ENCODE measurements at regions not wholly inside any gene's neighbourhood (a gene's known extent, or its start where the extent isn't known, plus 50 kb on each side); places are given as distances from the start of the nearest gene placed in this dataset.

- Histone ChIP-seq H3K36me3 (replicated peaks; ENCODE audit: low read depth, low read length) (no peaks in the 10 kb centered on the region), H3K9ac (ENCODE audit: low read length) (no peak overlapping the region), H3K27ac (ENCODE audit: low read length) (no peak overlapping the region), H2AFZ (ENCODE audit: low read depth, low read length) (no peak overlapping the region), H3K4me2 (ENCODE audit: low read length) (no peak overlapping the region), H3K79me2 (ENCODE audit: low read length) (no peaks in the 10 kb centered on the region), H3K27me3 (ENCODE audit: low read depth, low read length) (no peaks in the 10 kb centered on the region), H4K20me1 (ENCODE audit: insufficient read depth, low read length) (no peaks in the 10 kb centered on the region), H3K4me1 (ENCODE audit: low read length) (no peaks in the 10 kb centered on the region), H3K9me3 (ENCODE audit: insufficient read depth, low read length) (no peaks in the 10 kb centered on the region), H3K4me3 (ENCODE audit: low read length) (no peak overlapping the region)
- TF ChIP-seq, protein P1, sequence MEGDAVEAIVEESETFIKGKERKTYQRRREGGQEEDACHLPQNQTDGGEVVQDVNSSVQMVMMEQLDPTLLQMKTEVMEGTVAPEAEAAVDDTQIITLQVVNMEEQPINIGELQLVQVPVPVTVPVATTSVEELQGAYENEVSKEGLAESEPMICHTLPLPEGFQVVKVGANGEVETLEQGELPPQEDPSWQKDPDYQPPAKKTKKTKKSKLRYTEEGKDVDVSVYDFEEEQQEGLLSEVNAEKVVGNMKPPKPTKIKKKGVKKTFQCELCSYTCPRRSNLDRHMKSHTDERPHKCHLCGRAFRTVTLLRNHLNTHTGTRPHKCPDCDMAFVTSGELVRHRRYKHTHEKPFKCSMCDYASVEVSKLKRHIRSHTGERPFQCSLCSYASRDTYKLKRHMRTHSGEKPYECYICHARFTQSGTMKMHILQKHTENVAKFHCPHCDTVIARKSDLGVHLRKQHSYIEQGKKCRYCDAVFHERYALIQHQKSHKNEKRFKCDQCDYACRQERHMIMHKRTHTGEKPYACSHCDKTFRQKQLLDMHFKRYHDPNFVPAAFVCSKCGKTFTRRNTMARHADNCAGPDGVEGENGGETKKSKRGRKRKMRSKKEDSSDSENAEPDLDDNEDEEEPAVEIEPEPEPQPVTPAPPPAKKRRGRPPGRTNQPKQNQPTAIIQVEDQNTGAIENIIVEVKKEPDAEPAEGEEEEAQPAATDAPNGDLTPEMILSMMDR (IDR thresholded peaks at IDR 0.05; ENCODE audit: low read depth, low read length): no peak
- no peak for TF ChIP-seq EZH2phosphoT487 (IDR thresholded peaks at IDR 0.05; ENCODE audit: low read depth)
Observed at GRCh38 chr5:110838961-110839360, 100.2 kb downstream of the SLC25A46 start.

DNA sequence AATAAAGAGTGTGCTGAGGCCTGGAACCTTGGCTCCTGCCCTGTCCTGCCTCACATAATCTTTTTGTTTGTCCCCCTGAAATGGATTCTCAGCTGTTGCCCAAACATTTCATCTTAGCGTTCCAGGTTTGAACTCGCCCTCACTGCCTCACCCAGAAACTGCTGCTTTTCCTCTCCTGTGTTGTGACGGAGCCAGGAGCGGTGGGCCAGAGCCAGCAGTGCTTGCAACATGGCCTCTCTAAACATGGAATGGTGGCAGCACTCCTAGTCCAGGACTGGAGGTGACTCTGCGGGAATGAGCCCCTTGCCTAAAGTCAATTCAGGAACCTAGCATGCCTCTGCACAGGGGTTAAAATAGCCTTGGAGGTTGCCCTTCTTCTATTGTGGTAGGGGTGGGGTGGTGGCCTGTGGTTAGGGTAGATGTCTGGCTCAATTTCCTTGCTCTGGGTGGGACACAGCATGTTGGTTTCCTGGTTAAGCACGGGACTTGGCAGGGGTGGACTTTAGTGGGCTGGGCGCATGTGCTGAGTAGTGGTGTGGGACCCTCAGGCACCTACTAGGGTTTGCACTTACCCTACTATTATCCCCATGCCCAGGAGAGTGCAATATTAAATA, 101.6 kb downstream of the SLC25A46 start:
- no peak overlapping the region for H3K27ac ChIP-seq (ENCODE audit: low read length)
- H3K4me1 ChIP-seq (ENCODE audit: low read length): no peaks in the 10 kb centered on the region
- H3K36me3 ChIP-seq (replicated peaks; ENCODE audit: low read depth, low read length): no peaks in the 10 kb centered on the region
- no peak overlapping the region for H3K4me2 ChIP-seq (ENCODE audit: low read length)
- no peaks in the 10 kb centered on the region for H3K79me2 ChIP-seq (ENCODE audit: low read length)
- no peaks in the 10 kb centered on the region for H4K20me1 ChIP-seq (ENCODE audit: insufficient read depth, low read length)
- H3K9ac ChIP-seq (ENCODE audit: low read length): no peak overlapping the region
- H3K4me3 ChIP-seq (ENCODE audit: low read length): no peak overlapping the region
- no peak overlapping the region for H2AFZ ChIP-seq (ENCODE audit: low read depth, low read length)
- no peaks in the 10 kb centered on the region for H3K27me3 ChIP-seq (ENCODE audit: low read depth, low read length)
- TF ChIP-seq, protein P1 (IDR thresholded peaks at IDR 0.05; ENCODE audit: low read depth, low read length): no peak
- no peak for TF ChIP-seq EZH2phosphoT487 (IDR thresholded peaks at IDR 0.05; ENCODE audit: low read depth)
- H3K9me3 ChIP-seq (ENCODE audit: insufficient read depth, low read length): no peaks in the 10 kb centered on the region

DNA sequence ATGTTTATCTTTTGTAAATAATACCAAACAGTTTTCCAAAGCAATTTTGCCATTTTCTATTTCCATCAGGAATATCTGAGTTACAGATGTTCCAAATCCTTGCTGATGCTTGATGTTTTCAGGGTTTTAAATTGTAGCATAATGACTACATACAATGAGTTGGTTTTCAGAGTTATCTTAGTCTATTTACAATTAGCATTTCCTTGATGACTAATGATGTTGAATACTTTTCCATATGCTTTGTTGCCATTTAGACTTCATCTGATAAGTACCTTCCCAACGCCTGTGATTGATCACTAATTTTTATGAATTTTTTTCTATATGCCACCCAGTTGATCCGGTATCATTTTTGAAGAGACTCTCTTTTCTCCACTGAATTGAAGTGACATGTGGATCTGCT, 102.3 kb downstream of the SLC25A46 start:
- no peaks in the 10 kb centered on the region for H3K4me1 ChIP-seq (ENCODE audit: low read length)
- H3K4me3 ChIP-seq (ENCODE audit: low read length): no peak overlapping the region
- no peak overlapping the region for H2AFZ ChIP-seq (ENCODE audit: low read depth, low read length)
- no peaks in the 10 kb centered on the region for H4K20me1 ChIP-seq (ENCODE audit: insufficient read depth, low read length)
- H3K9ac ChIP-seq (ENCODE audit: low read length): no peak overlapping the region
- H3K36me3 ChIP-seq (replicated peaks; ENCODE audit: low read depth, low read length): no peaks in the 10 kb centered on the region
- no peaks in the 10 kb centered on the region for H3K27me3 ChIP-seq (ENCODE audit: low read depth, low read length)
- no peak for TF ChIP-seq EZH2phosphoT487 (IDR thresholded peaks at IDR 0.05; ENCODE audit: low read depth)
- TF ChIP-seq, protein P1 (IDR thresholded peaks at IDR 0.05; ENCODE audit: low read depth, low read length): no peak
- H3K9me3 ChIP-seq (ENCODE audit: insufficient read depth, low read length): no peaks in the 10 kb centered on the region
- H3K4me2 ChIP-seq (ENCODE audit: low read length): no peak overlapping the region
- no peak overlapping the region for H3K27ac ChIP-seq (ENCODE audit: low read length)
- no peaks in the 10 kb centered on the region for H3K79me2 ChIP-seq (ENCODE audit: low read length)

DNA sequence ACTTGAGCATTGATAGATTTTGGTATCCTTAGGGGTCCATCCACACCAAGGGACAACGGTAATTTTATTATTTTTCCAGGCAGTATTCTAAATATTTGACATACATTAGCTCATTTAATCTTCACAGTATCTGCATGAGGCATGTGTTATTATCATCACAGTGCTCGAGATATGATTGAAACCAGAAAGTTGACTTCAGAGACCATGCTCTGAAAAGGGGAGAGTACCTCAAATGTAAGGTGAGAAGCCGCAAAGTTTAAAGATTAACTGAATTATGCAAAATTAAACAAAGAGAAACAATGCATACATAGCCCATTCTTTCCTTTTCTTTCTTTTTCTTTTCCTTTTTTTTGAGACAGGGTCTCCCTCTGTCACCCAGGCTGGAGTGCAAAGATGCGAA, 104.1 kb downstream of the SLC25A46 start:
- H3K27ac ChIP-seq (ENCODE audit: low read length): no peak overlapping the region
- H3K4me3 ChIP-seq (ENCODE audit: low read length): no peak overlapping the region
- no peak overlapping the region for H2AFZ ChIP-seq (ENCODE audit: low read depth, low read length)
- no peaks in the 10 kb centered on the region for H3K9me3 ChIP-seq (ENCODE audit: insufficient read depth, low read length)
- no peak for TF ChIP-seq EZH2phosphoT487 (IDR thresholded peaks at IDR 0.05; ENCODE audit: low read depth)
- TF ChIP-seq, protein P1 (IDR thresholded peaks at IDR 0.05; ENCODE audit: low read depth, low read length): no peak
- no peaks in the 10 kb centered on the region for H3K4me1 ChIP-seq (ENCODE audit: low read length)
- no peaks in the 10 kb centered on the region for H3K27me3 ChIP-seq (ENCODE audit: low read depth, low read length)
- H3K4me2 ChIP-seq (ENCODE audit: low read length): no peak overlapping the region
- no peaks in the 10 kb centered on the region for H4K20me1 ChIP-seq (ENCODE audit: insufficient read depth, low read length)
- no peaks in the 10 kb centered on the region for H3K36me3 ChIP-seq (replicated peaks; ENCODE audit: low read depth, low read length)
- H3K79me2 ChIP-seq (ENCODE audit: low read length): no peaks in the 10 kb centered on the region
- no peak overlapping the region for H3K9ac ChIP-seq (ENCODE audit: low read length)
